H1 (cell line): ENCODE measurements at regions not wholly inside any gene's neighbourhood (a gene's known extent, or its start where the extent isn't known, plus 50 kb on each side); places are given as distances from the start of the nearest gene placed in this dataset.

ENCODE experiments used
- CTCF ChIA-PET: fragments of 300-600 bp; sonication (Branson Sonifier 250); formaldehyde crosslinking; loops from one replicate; lab custom pipeline; 2021; ENCODE audit not compliant: partially characterized antibody; lab: Charles Lee
- POLR2A ChIA-PET: fragments of 300-600 bp; sonication (Branson Sonifier 250); formaldehyde crosslinking; loops from one replicate; lab custom pipeline; 2021; ENCODE audit warnings: inconsistent platforms; ENCODE audit not compliant: partially characterized antibody; lab: Charles Lee
- DNase-seq, 2 experiments: peaks; one replicate each; pipeline versions ENCODE4 v3.0.0 to v3.0.0-alpha.2; 2010 to 2022; ENCODE audit warnings: low spot score in 2 of 2, low read depth in 1 of 2, mixed read lengths in 1 of 2
- FAIRE-seq: peaks from 2 replicates; lab custom pipeline; 2011; peaks lifted over from hg19 to GRCh38; lab: Jason Lieb, UNC
- H2AFZ ChIP-seq: 2 replicates; pipeline ENCODE4 v1.8.1; 2012; ENCODE audit warnings: low read length, inconsistent platforms
- H2AK5ac ChIP-seq: 2 replicates; pipeline ENCODE4 v1.6.1; 2013; ENCODE audit warnings: low read depth, low read length
- H2BK120ac ChIP-seq: replicated peaks from 2 replicates; pipeline ENCODE3; 2013; ENCODE audit warnings: low read depth, low read length, inconsistent platforms
- H2BK12ac ChIP-seq: 2 replicates; pipeline ENCODE4 v1.6.1; 2013; ENCODE audit warnings: low read depth, low read length
- H2BK15ac ChIP-seq: 2 replicates; pipeline ENCODE4 v1.6.1; 2013; ENCODE audit warnings: low read length
- H2BK20ac ChIP-seq: 2 replicates; pipeline ENCODE4 v1.6.1; 2013; ENCODE audit warnings: low read length
- H2BK5ac ChIP-seq: 2 replicates; pipeline ENCODE4 v1.6.1; 2013; ENCODE audit warnings: low read depth, low read length
- H3K14ac ChIP-seq: 2 replicates; pipeline ENCODE4 v1.6.1; 2013; ENCODE audit warnings: inconsistent platforms; ENCODE audit not compliant: insufficient read length
- H3K18ac ChIP-seq: 2 replicates; pipeline ENCODE4 v1.6.1; 2013; ENCODE audit warnings: low read length; ENCODE audit errors: extremely low read depth
- H3K23ac ChIP-seq: 2 replicates; pipeline ENCODE4 v1.6.1; 2013; ENCODE audit warnings: inconsistent platforms; ENCODE audit not compliant: insufficient read length
- H3K23me2 ChIP-seq: 2 replicates; pipeline ENCODE4 v1.6.1; 2013; ENCODE audit warnings: low read depth, low read length
- H3K27ac ChIP-seq: 2 replicates; pipeline ENCODE4 v1.6.1; 2011; ENCODE audit warnings: low read depth, low read length, inconsistent platforms
- H3K27me3 ChIP-seq, 4 experiments: replicated peaks in 1 of 4; 1 replicate in 1 of 4; 2 replicates in 3 of 4; pipeline versions ENCODE4 v1.6.1 to v1.8.1; 2011 to 2013; ENCODE audit warnings: low read length in 3 of 4, mild to moderate bottlenecking in 3 of 4, inconsistent platforms in 2 of 4, mixed read lengths in 2 of 4, moderate library complexity in 1 of 4; ENCODE audit not compliant: control insufficient read depth in 3 of 4, insufficient read depth in 3 of 4; ENCODE audit errors: extremely low read depth in 1 of 4
- H3K36me3 ChIP-seq, 4 experiments: 2 replicates each; pipeline versions ENCODE4 v1.6.1 to v1.8.1; 2011 to 2013; ENCODE audit warnings: mild to moderate bottlenecking in 4 of 4, low read length in 3 of 4, moderate library complexity in 2 of 4, control low read depth in 1 of 4, inconsistent platforms in 1 of 4; ENCODE audit not compliant: insufficient read depth in 4 of 4, control insufficient read depth in 2 of 4
- H3K4ac ChIP-seq: replicated peaks from 2 replicates; pipeline ENCODE3; 2013; ENCODE audit warnings: low read length, low read depth, mixed read lengths, inconsistent platforms; ENCODE audit not compliant: insufficient read length
- H3K4me1 ChIP-seq, 4 experiments: replicated peaks in 1 of 4; 1 replicate in 1 of 4; 2 replicates in 3 of 4; pipeline versions ENCODE4 v1.6.1 to v1.8.1; 2011 to 2013; ENCODE audit warnings: low read length in 3 of 4, inconsistent platforms in 2 of 4, mixed read lengths in 1 of 4; ENCODE audit not compliant: insufficient read depth in 4 of 4, control insufficient read depth in 3 of 4
- H3K4me2 ChIP-seq, 2 experiments: 2 replicates each; pipeline versions ENCODE4 v1.6.1 to v1.8.1; 2011 to 2013; ENCODE audit warnings: low read depth in 2 of 2, low read length in 2 of 2, control low read depth in 1 of 2, inconsistent platforms in 1 of 2, mild to moderate bottlenecking in 1 of 2; ENCODE audit not compliant: insufficient read depth in 1 of 2
- H3K4me3 ChIP-seq, 4 experiments: fragments of 200-600, 300-600 bp in 1 of 4; sonication (generic), shearing (Covaris generic), sonication (Bioruptor Twin) in 1 of 4; 2 replicates each; pipeline versions ENCODE4 v1.5.1 to v1.8.1; 2011 to 2016; ENCODE audit warnings: low read length in 4 of 4, low read depth in 3 of 4, control low read depth in 2 of 4, inconsistent platforms in 2 of 4, mild to moderate bottlenecking in 2 of 4, mixed read lengths in 1 of 4, moderate library complexity in 1 of 4; ENCODE audit not compliant: insufficient read depth in 2 of 4; ENCODE audit errors: extremely low read depth in 1 of 4
- H3K56ac ChIP-seq: replicated peaks from 2 replicates; pipeline ENCODE3; 2013; ENCODE audit warnings: low read depth, mild to moderate bottlenecking, mixed read lengths, low read length, inconsistent platforms; ENCODE audit not compliant: insufficient read length
- H3K79me1 ChIP-seq: 2 replicates; pipeline ENCODE4 v1.6.1; 2013; ENCODE audit warnings: low read depth, low read length, control low read depth
- H3K79me2 ChIP-seq, 2 experiments: 2 replicates each; pipeline versions ENCODE4 v1.6.1 to v1.8.1; 2012 to 2013; ENCODE audit warnings: low read length in 2 of 2, mild to moderate bottlenecking in 2 of 2, inconsistent platforms in 1 of 2; ENCODE audit not compliant: insufficient read depth in 2 of 2, control insufficient read depth in 1 of 2
- H3K9ac ChIP-seq, 4 experiments: replicated peaks in 1 of 4; 1 replicate in 1 of 4; 2 replicates in 3 of 4; pipeline versions ENCODE4 v1.6.1 to v1.8.1; 2011 to 2013; ENCODE audit warnings: low read depth in 3 of 4, low read length in 3 of 4, control low read depth in 2 of 4, mild to moderate bottlenecking in 2 of 4, moderate library complexity in 2 of 4, inconsistent platforms in 1 of 4; ENCODE audit errors: extremely low read depth in 1 of 4
- H3K9me3 ChIP-seq, 2 experiments: 2 replicates each; pipeline versions ENCODE4 v1.6.1 to v1.8.1; 2012 to 2013; ENCODE audit warnings: mild to moderate bottlenecking in 2 of 2, moderate library complexity in 2 of 2, control low read depth in 1 of 2, inconsistent platforms in 1 of 2, low read depth in 1 of 2, low read length in 1 of 2, mixed read lengths in 1 of 2; ENCODE audit not compliant: insufficient read depth in 2 of 2
- H4K20me1 ChIP-seq, 2 experiments: replicated peaks in 1 of 2; 2 replicates each; pipeline versions ENCODE3 to v1.8.1; 2011 to 2013; ENCODE audit warnings: inconsistent platforms in 2 of 2, low read length in 2 of 2, mild to moderate bottlenecking in 1 of 2; ENCODE audit not compliant: insufficient read depth in 2 of 2, control insufficient read depth in 1 of 2
- H4K5ac ChIP-seq: 2 replicates; pipeline ENCODE4 v1.6.1; 2013; ENCODE audit warnings: low read length, low read depth, mixed read lengths, inconsistent platforms; ENCODE audit not compliant: insufficient read length
- H4K8ac ChIP-seq: 2 replicates; pipeline ENCODE4 v1.8.0; 2013; ENCODE audit warnings: mild to moderate bottlenecking, moderate library complexity, low read length, inconsistent platforms; ENCODE audit not compliant: insufficient read depth; ENCODE audit errors: extremely low read depth
- H4K91ac ChIP-seq: replicated peaks from 2 replicates; pipeline ENCODE3; 2013; ENCODE audit warnings: low read length, mixed read lengths, inconsistent platforms; ENCODE audit not compliant: insufficient read length
- CHD2 ChIP-seq: IDR thresholded peaks from 2 replicates; pipeline ENCODE4 v1.6.1; 2012; ENCODE audit warnings: low read length, improper control_type of control experiment
- KDM5A ChIP-seq: fragments of 200-600 bp; IDR thresholded peaks from 2 replicates; pipeline ENCODE4 v1.7.1; 2012; ENCODE audit warnings: mild to moderate bottlenecking, low read length, inconsistent platforms, mixed read lengths
- RBBP5 ChIP-seq: IDR thresholded peaks from 2 replicates; pipeline ENCODE4 v1.7.1; 2012; ENCODE audit warnings: low read depth, mild to moderate bottlenecking, inconsistent platforms, low read length, moderate library complexity, borderline replicate concordance
- RNF2 ChIP-seq: fragments of 200-900, 300-1000 bp; sonication (generic); IDR thresholded peaks from 2 replicates; pipeline ENCODE4 v1.7.1; 2016; ENCODE audit warnings: borderline replicate concordance, low read depth, mild to moderate bottlenecking, antibody characterized with exemption, low read length; ENCODE audit not compliant: poor library complexity, severe bottlenecking; ENCODE audit errors: missing control alignments
- SP4 ChIP-seq: IDR thresholded peaks from 2 replicates; pipeline ENCODE4 v1.6.1; 2012; ENCODE audit warnings: low read length, inconsistent platforms
- SUZ12 ChIP-seq: fragments of 200-600 bp; sonication (generic); IDR thresholded peaks from 2 replicates; pipeline ENCODE4 v1.6.1; 2012; ENCODE audit warnings: mild to moderate bottlenecking, inconsistent platforms, low read length, moderate library complexity, mixed read lengths
- ZNF274 ChIP-seq: IDR thresholded peaks from 2 replicates; pipeline ENCODE4 v1.7.0; 2012; ENCODE audit warnings: low read length, borderline replicate concordance; ENCODE audit errors: extremely low read depth
- WGBS, 2 experiments: shearing (Covaris generic) in 1 of 2; methylation state at CpG; one replicate each; pipeline versions ENCODE4 v1.1.6 to v1.1.7; 2013 to 2015; ENCODE audit warnings: low lambda C conversion rate in 2 of 2, mixed read lengths in 2 of 2, inconsistent platforms in 1 of 2, low coverage in 1 of 2, missing lambda C conversion rate in 1 of 2; ENCODE audit not compliant: insufficient replicate concordance in 2 of 2, insufficient coverage in 1 of 2, insufficient read length in 1 of 2; ENCODE audit errors: extremely low coverage in 1 of 2, missing lambda C conversion rate in 1 of 2; 5-methylcytosine and 5-hydroxymethylcytosine counted together

GRCh38 chr5:143879646-143880045 lies 67.7 kb downstream of the HMHB1 start:
- H3K36me3 ChIP-seq, result no peaks in the 10 kb centered on the region
- H2BK5ac ChIP-seq, result no peak overlapping the region
- H3K14ac ChIP-seq, result no peak overlapping the region
- no peak overlapping the region for H4K5ac ChIP-seq
- no peak overlapping the region for H3K4me3 ChIP-seq
- ChIA-PET POLR2A (no interaction called here), CTCF (no interaction called here)
- H3K27me3 ChIP-seq, result no peaks in the 10 kb centered on the region
- no peaks in the 10 kb centered on the region for H3K79me1 ChIP-seq
- no peak for DNase-seq
- H4K20me1 ChIP-seq, result no peaks in the 10 kb centered on the region
- no peak overlapping the region for H4K91ac ChIP-seq
- H3K9me3 ChIP-seq, result no peaks in the 10 kb centered on the region
- no peak overlapping the region for H3K18ac ChIP-seq
- H2AFZ ChIP-seq, result no peak overlapping the region
- H3K4me2 ChIP-seq, result no peak overlapping the region
- H2BK20ac ChIP-seq, result no peak overlapping the region
- no peak overlapping the region for H3K56ac ChIP-seq
- H3K27ac ChIP-seq, result no peak overlapping the region
- 72% methylated on average over 3 of the region's 3 CpGs; no CpG with 5 or more reads in 1 of the 2 experiments for WGBS, 2 experiments
- no peak overlapping the region for H2BK12ac ChIP-seq
- H3K23ac ChIP-seq, result no peak overlapping the region
- no peaks in the 10 kb centered on the region for H3K23me2 ChIP-seq
- H3K79me2 ChIP-seq, result no peaks in the 10 kb centered on the region
- FAIRE-seq, result no peak
- no peak overlapping the region for H2AK5ac ChIP-seq
- no peak overlapping the region for H3K4ac ChIP-seq
- no peak overlapping the region for H4K8ac ChIP-seq
- no peak overlapping the region for H2BK15ac ChIP-seq
- H2BK120ac ChIP-seq, result no peak overlapping the region
- TF ChIP-seq KDM5A (no peak), ZNF274 (no peak), SUZ12 (no peak), RBBP5 (no peak), SP4 (no peak), CHD2 (no peak), RNF2 (no peak)
- H3K4me1 ChIP-seq, result peaks cover 0 to 4% (median 0%) of the 10 kb centered on the region in 4 experiments; a peak in 1 of 7 replicates
- no peak overlapping the region for H3K9ac ChIP-seq
